ENCODE measurements at regions not wholly inside any gene's neighbourhood (a gene's known extent, or its start where the extent isn't known, plus 50 kb on each side); places are given as distances from the start of the nearest gene placed in this dataset.

GRCh38 chr7:68503400-68503799 lies 1094.9 kb upstream of the AUTS2 start:
- TF ChIP-seq CTCF (IDR thresholded peaks at IDR 0.05) (no peak), POLR2A (IDR thresholded peaks at IDR 0.05) (no peak)
